IMR-90 (cell line): ENCODE measurements at regions not wholly inside any gene's neighbourhood (a gene's known extent, or its start where the extent isn't known, plus 50 kb on each side); places are given as distances from the start of the nearest gene placed in this dataset.

ENCODE experiments used
- BHLHE40 ChIP-seq: fragments of 150-350 bp; IDR thresholded peaks from 2 replicates; pipeline ENCODE4 v1.6.1; 2016; ENCODE audit warnings: mild to moderate bottlenecking, low read depth, low read length
- CTCF ChIP-seq: conservative IDR thresholded peaks from 2 replicates; pipeline ENCODE4 v1.5.1; 2012; ENCODE audit warnings: mild to moderate bottlenecking, low read depth, low read length, improper control_type of control experiment
- FOS ChIP-seq: fragments of 150-350 bp; IDR thresholded peaks from 2 replicates; pipeline ENCODE4 v1.6.1; 2016; ENCODE audit warnings: low read depth, low read length
- MAFK ChIP-seq: IDR thresholded peaks from 2 replicates; pipeline ENCODE4 v1.6.1; 2012; ENCODE audit warnings: low read depth, low read length, improper control_type of control experiment
- MAZ ChIP-seq: IDR thresholded peaks from 2 replicates; pipeline ENCODE4 v1.6.1; 2012; ENCODE audit warnings: low read depth, mild to moderate bottlenecking, low read length, improper control_type of control experiment, moderate library complexity, borderline replicate concordance
- MXI1 ChIP-seq: IDR thresholded peaks from 2 replicates; pipeline ENCODE4 v1.6.1; 2012; ENCODE audit warnings: low read depth, mild to moderate bottlenecking, low read length, moderate library complexity, borderline replicate concordance
- NFE2L2 ChIP-seq: fragments of 150-350 bp; IDR thresholded peaks from 2 replicates; pipeline ENCODE4 v1.6.1; 2016; ENCODE audit warnings: low read depth, mild to moderate bottlenecking, low read length
- POLR2A ChIP-seq: IDR thresholded peaks from 2 replicates; pipeline ENCODE4 v1.6.1; 2012; ENCODE audit warnings: mild to moderate bottlenecking, low read depth, low read length
- RAD21 ChIP-seq: IDR thresholded peaks from 2 replicates; pipeline ENCODE4 v1.6.1; 2012; ENCODE audit warnings: low read length, improper control_type of control experiment
- RCOR1 ChIP-seq: IDR thresholded peaks from 2 replicates; pipeline ENCODE4 v1.6.1; 2012; ENCODE audit warnings: mild to moderate bottlenecking, low read length, improper control_type of control experiment; ENCODE audit not compliant: insufficient replicate concordance
- RFX5 ChIP-seq: IDR thresholded peaks from 2 replicates; pipeline ENCODE4 v1.8.0; 2012; ENCODE audit warnings: low read depth, mild to moderate bottlenecking, low read length, moderate library complexity

GRCh38 chr1:80384959-80385358 lies 1378.4 kb upstream of the ADGRL4 start:
- no peak for TF ChIP-seq CTCF
- TF ChIP-seq POLR2A, result no peak
- no peak for TF ChIP-seq BHLHE40
- TF ChIP-seq NFE2L2, result no peak
- TF ChIP-seq RFX5, result no peak
- no peak for TF ChIP-seq RAD21
- TF ChIP-seq MAFK, result peak; percentile 99
- TF ChIP-seq MXI1, result no peak
- TF ChIP-seq RCOR1, result no peak
- TF ChIP-seq MAZ, result no peak
- TF ChIP-seq FOS, result no peak
